GM12878 (cell line): ENCODE measurements at regions not wholly inside any gene's neighbourhood (a gene's known extent, or its start where the extent isn't known, plus 50 kb on each side); places are given as distances from the start of the nearest gene placed in this dataset.

Experiments used
- ATAC-seq: fragments of 200-7000 bp; cut with Tn5 transposase; 3 replicates; pipeline ENCODE4 v1.9.1; 2020; ENCODE audit warnings: mild to moderate bottlenecking, moderate library complexity
- BruUV-seq: library from RNA; stranded (reverse); fragments of 400-500 nt; replicated peaks from 2 replicates; lab custom pipeline; 2021; lab: Mats Ljungman, UMichigan
- CTCF ChIA-PET: fragments of 300-600 bp; sonication (Branson Sonifier 250); formaldehyde crosslinking; extraction: SDS; loops from one replicate; lab custom pipeline; 2021; ENCODE audit warnings: inconsistent platforms; lab: Yijun Ruan, JAX
- POLR2A ChIA-PET: fragments of 350-600 bp; formaldehyde crosslinking; extraction: SDS; loops from one replicate; lab custom pipeline; 2021; ENCODE audit warnings: inconsistent platforms; lab: Charles Lee
- RAD21 ChIA-PET: fragments of 300-600 bp; sonication (Branson Sonifier 250); formaldehyde crosslinking; loops from one replicate; lab custom pipeline; 2023; ENCODE audit warnings: antibody characterized with exemption; ENCODE audit not compliant: unreplicated experiment; lab: Charles Lee
- SMC1A ChIA-PET: fragments of 300-600 bp; sonication (Branson Sonifier 250); formaldehyde crosslinking; loops from one replicate; lab custom pipeline; 2023; ENCODE audit not compliant: unreplicated experiment, uncharacterized antibody; lab: Charles Lee
- DNase-seq: peaks from one replicate; pipeline ENCODE4 v3.0.0-alpha.2; 2011; ENCODE audit warnings: low read depth, low spot score
- FAIRE-seq: peaks from 3 replicates; lab custom pipeline; 2011; peaks lifted over from hg19 to GRCh38; lab: Jason Lieb, UNC
- H2AFZ ChIP-seq: 2 replicates; pipeline ENCODE4 v1.6.0; 2011; ENCODE audit warnings: low read depth, low read length, control low read depth; ENCODE audit not compliant: control insufficient read depth
- H3K27ac ChIP-seq: 2 replicates; pipeline ENCODE4 v1.5.1; 2011; ENCODE audit warnings: control low read depth; ENCODE audit not compliant: control insufficient read depth, insufficient read depth
- H3K27me3 ChIP-seq, 2 experiments: replicated peaks in 1 of 2; 2 replicates each; pipeline versions ENCODE4 v1.6.0 to v1.6.1; 2011; ENCODE audit warnings: low read length in 1 of 2; ENCODE audit not compliant: control insufficient read depth in 2 of 2, insufficient read depth in 2 of 2
- H3K36me3 ChIP-seq, 2 experiments: 2 replicates each; pipeline ENCODE4 v1.5.1; 2011; ENCODE audit warnings: low read length in 1 of 2; ENCODE audit not compliant: control insufficient read depth in 2 of 2, insufficient read depth in 2 of 2
- H3K4me1 ChIP-seq: 2 replicates; pipeline ENCODE4 v1.6.1; 2011; ENCODE audit warnings: mild to moderate bottlenecking, low read length, moderate library complexity, mixed read lengths; ENCODE audit not compliant: control insufficient read depth, insufficient read depth
- H3K4me2 ChIP-seq: 2 replicates; pipeline ENCODE4 v1.6.0; 2011; ENCODE audit warnings: control low read depth; ENCODE audit not compliant: control insufficient read depth, insufficient read depth
- H3K4me3 ChIP-seq: fragments of 200-600 bp; sonication (generic); 2 replicates; pipeline ENCODE4 v1.5.1; 2016
- H3K79me2 ChIP-seq: 2 replicates; pipeline ENCODE4 v1.6.0; 2011; ENCODE audit warnings: low read length; ENCODE audit not compliant: control insufficient read depth, insufficient read depth
- H3K9ac ChIP-seq: 2 replicates; pipeline ENCODE4 v1.8.0; 2011; ENCODE audit warnings: low read length, control low read depth, mixed read lengths; ENCODE audit not compliant: control insufficient read depth, insufficient read depth
- H3K9me3 ChIP-seq: replicated peaks from 3 replicates; pipeline ENCODE4 v1.5.1; 2011; ENCODE audit warnings: mild to moderate bottlenecking, low read length; ENCODE audit not compliant: control insufficient read depth, insufficient read depth
- H4K20me1 ChIP-seq: 2 replicates; pipeline ENCODE4 v1.6.0; 2011; ENCODE audit not compliant: control insufficient read depth, insufficient read depth
- CEBPZ ChIP-seq: fragments of 150-350 bp; IDR thresholded peaks from 2 replicates; pipeline ENCODE4 v1.6.1; 2016; ENCODE audit warnings: low read depth, low read length
- EZH2 ChIP-seq: IDR thresholded peaks from 2 replicates; pipeline ENCODE4 v1.6.1; 2012; ENCODE audit warnings: low read depth, mild to moderate bottlenecking, control low read depth, inconsistent platforms, low read length, borderline replicate concordance; ENCODE audit not compliant: control insufficient read depth
- GATAD2B ChIP-seq: fragments of 450-650 bp; conservative IDR thresholded peaks from 2 replicates; pipeline ENCODE4 v1.6.1; 2017; ENCODE audit warnings: low read depth, mild to moderate bottlenecking, moderate library complexity
- LARP7 ChIP-seq: fragments of 450-650 bp; IDR thresholded peaks from 2 replicates; pipeline ENCODE4 v1.6.1; 2017; ENCODE audit warnings: mild to moderate bottlenecking
- NFYB ChIP-seq: IDR thresholded peaks from 2 replicates; pipeline ENCODE4 v1.6.1; 2011; ENCODE audit warnings: low read depth, mild to moderate bottlenecking, low read length, improper control_type of control experiment, moderate library complexity; ENCODE audit not compliant: insufficient read depth
- NKRF ChIP-seq: fragments of 450-650 bp; conservative IDR thresholded peaks from 2 replicates; pipeline ENCODE4 v1.6.1; 2017; ENCODE audit warnings: mild to moderate bottlenecking, moderate library complexity
- RCOR1 ChIP-seq: conservative IDR thresholded peaks from 2 replicates; pipeline ENCODE4 v1.6.1; 2012; ENCODE audit warnings: low read depth, low read length, improper control_type of control experiment
- SMARCA5 ChIP-seq: fragments of 450-650 bp; IDR thresholded peaks from 2 replicates; pipeline ENCODE4 v1.6.1; 2017; ENCODE audit warnings: mild to moderate bottlenecking
- SREBF2 ChIP-seq: IDR thresholded peaks from 2 replicates; pipeline ENCODE4 v1.6.1; 2012; ENCODE audit warnings: mild to moderate bottlenecking, low read length
- TCF12 ChIP-seq: IDR thresholded peaks from 2 replicates; pipeline ENCODE4 v1.6.1; 2011; ENCODE audit warnings: low read depth, mild to moderate bottlenecking, low read length
- USF1 ChIP-seq: IDR thresholded peaks from 2 replicates; pipeline ENCODE4 v1.6.1; 2011; ENCODE audit warnings: borderline replicate concordance, low read depth, mild to moderate bottlenecking, moderate library complexity, mixed read lengths, low read length; ENCODE audit not compliant: insufficient read depth; ENCODE audit errors: extremely low read length
- ZBTB40 ChIP-seq: fragments of 450-650 bp; IDR thresholded peaks from 2 replicates; pipeline ENCODE4 v1.6.1; 2016; ENCODE audit warnings: mild to moderate bottlenecking, moderate library complexity, borderline replicate concordance
- ZNF274 ChIP-seq: IDR thresholded peaks from one replicate; pipeline ENCODE4 v1.8.0; 2011; ENCODE audit not compliant: insufficient read length, insufficient read depth
- in situ Hi-C: fragments of 300-500 bp; cut with MboI; formaldehyde crosslinking; loops from 9 replicates; pipeline ENCODE4 v1.14.3; 2018; ENCODE audit warnings: mixed read lengths
- intact Hi-C: fragments of 100-400 bp; cut with micrococcal nuclease; formaldehyde crosslinking; loops from one replicate; pipeline ENCODE4 v1.14.2; 2022; ENCODE audit not compliant: unreplicated experiment

- no peak for TF ChIP-seq CEBPZ
- TF ChIP-seq, all 136 proteins: peak for 0
These were observed 273.0 kb downstream of the CASP12 start (continued) for GRCh38 chr11:104625246-104625645.

- ChIA-PET RAD21 (no interaction called here), SMC1A (interaction anchor here (1.7 kb wide), 1 partner anchor 10 kb away, joined by 6 read pairs; no protein-coding TSS in a partner anchor), CTCF (interaction anchor here (0.9 to 1.1 kb wide), 2 partner anchors 14 to 147 kb away, joined by 3 to 4 read pairs; no protein-coding TSS in a partner anchor), POLR2A (interaction anchor here (0.6 kb wide), 1 partner anchor 626 kb away, joined by 3 read pairs; no protein-coding TSS in a partner anchor)
- intact Hi-C loops, result no loop called here
- Histone ChIP-seq H3K4me1 (no peaks in the 10 kb centered on the region), H3K4me3 (no peak overlapping the region), H3K27me3 (no peaks in the 10 kb centered on the region), H4K20me1 (no peaks in the 10 kb centered on the region), H3K4me2 (no peak overlapping the region), H2AFZ (no peak overlapping the region), H3K9ac (no peak overlapping the region), H3K79me2 (no peaks in the 10 kb centered on the region), H3K27ac (no peak overlapping the region), H3K36me3 (no peaks in the 10 kb centered on the region), H3K9me3 (no peaks in the 10 kb centered on the region)
- DNase-seq, result no peak
- no peak for FAIRE-seq
- in situ Hi-C loops, result no loop called here
- no TSS peak for BruUV-seq
- no peak for ATAC-seq
- TF ChIP-seq NKRF (no peak), TCF12 (no peak), SMARCA5 (no peak), ZNF274 (no peak), SREBF2 (no peak), USF1 (no peak), ZBTB40 (no peak), NFYB (no peak), LARP7 (no peak), RCOR1 (no peak), EZH2 (no peak), GATAD2B (no peak)
These were observed 274.2 kb downstream of the CASP12 start for GRCh38 chr11:104624021-104624420.
